Subcutaneous abdominal adipose tissue (tissue), 5 donors: ENCODE measurements at regions not wholly inside any gene's neighbourhood (a gene's known extent, or its start where the extent isn't known, plus 50 kb on each side); places are given as distances from the start of the nearest gene placed in this dataset.
"Not testable (repeated sequence)": the region's sequence is repeated elsewhere in the genome, so short reads cannot be mapped to it uniquely, and the experiment has no call there.

Source experiments
- H3K27ac ChIP-seq: one replicate; pipeline ENCODE4 v1.7.0; 2013; ENCODE audit warnings: low read depth, mild to moderate bottlenecking, inconsistent platforms, low read length, moderate library complexity
- H3K27me3 ChIP-seq, 5 donors: one replicate each; pipeline ENCODE4 v1.7.0; 2013; ENCODE audit warnings: low read length in 5 of 5, inconsistent platforms in 1 of 5; ENCODE audit not compliant: control insufficient read depth in 5 of 5, insufficient read depth in 4 of 5
- H3K36me3 ChIP-seq, 5 donors: one replicate each; pipeline ENCODE4 v1.7.0; 2013; ENCODE audit warnings: low read length in 5 of 5; ENCODE audit not compliant: control insufficient read depth in 5 of 5, insufficient read depth in 5 of 5
- H3K4me1 ChIP-seq, 5 donors: one replicate each; pipeline ENCODE4 v1.7.0; 2013; ENCODE audit warnings: low read length in 5 of 5, mild to moderate bottlenecking in 3 of 5, moderate library complexity in 1 of 5; ENCODE audit not compliant: control insufficient read depth in 5 of 5, insufficient read depth in 5 of 5
- H3K4me3 ChIP-seq, 5 donors: one replicate each; pipeline ENCODE4 v1.7.0; 2013; ENCODE audit warnings: low read length in 5 of 5, low read depth in 1 of 5
- H3K9ac ChIP-seq, 5 donors: one replicate each; pipeline ENCODE4 v1.7.0; 2013; ENCODE audit warnings: low read length in 5 of 5, mild to moderate bottlenecking in 4 of 5, moderate library complexity in 3 of 5
- H3K9me3 ChIP-seq, 5 donors: one replicate each; pipeline ENCODE4 v1.7.0; 2013; ENCODE audit warnings: low read length in 5 of 5; ENCODE audit not compliant: control insufficient read depth in 5 of 5
- donor health status: healthy.
- donor health status: healthy.
- donor health status: healthy.
- donor health status: healthy.
- donor health status: healthy.

GRCh38 chr5:99191206-99191745, 262.5 kb upstream of the CHD1 start:
- H3K27me3 ChIP-seq, result no peaks in the 10 kb centered on the region
- H3K4me3 ChIP-seq, result no peak overlapping the region
- peaks cover 0 to 3% (median 0%) of the 10 kb centered on the region in 5 donors for H3K9me3 ChIP-seq
- H3K27ac ChIP-seq, result no peak overlapping the region
- H3K4me1 ChIP-seq, result no peaks in the 10 kb centered on the region
- no peaks in the 10 kb centered on the region for H3K36me3 ChIP-seq
- H3K9ac ChIP-seq, result no peak overlapping the region

- Histone ChIP-seq H3K4me1 (no peaks in the 10 kb centered on the region), H3K36me3 (no peaks in the 10 kb centered on the region), H3K27ac (no peak overlapping the region), H3K27me3 (no peaks in the 10 kb centered on the region), H3K4me3 (no peak overlapping the region), H3K9me3 (no peaks in the 10 kb centered on the region), H3K9ac (no peak overlapping the region)
Observed at GRCh38 chr5:99187611-99188010, 258.8 kb upstream of the CHD1 start.

- Histone ChIP-seq H3K9me3 (no peaks in the 10 kb centered on the region), H3K27ac (no peak overlapping the region), H3K27me3 (no peaks in the 10 kb centered on the region), H3K4me3 (no peak overlapping the region), H3K4me1 (no peaks in the 10 kb centered on the region), H3K9ac (no peak overlapping the region), H3K36me3 (no peaks in the 10 kb centered on the region)
Observed at GRCh38 chr5:99179206-99179605, 250.4 kb upstream of the CHD1 start.

GRCh38 chr5:99177796-99178195, 249.0 kb upstream of the CHD1 start:
- Histone ChIP-seq H3K4me1 (no peaks in the 10 kb centered on the region), H3K4me3 (no peak overlapping the region), H3K27ac (no peak overlapping the region), H3K9ac (no peak overlapping the region), H3K27me3 (no peaks in the 10 kb centered on the region), H3K9me3 (no peaks in the 10 kb centered on the region), H3K36me3 (no peaks in the 10 kb centered on the region)

GRCh38 chr5:99176186-99176585, 247.4 kb upstream of the CHD1 start:
- no peak overlapping the region for H3K27ac ChIP-seq
- H3K9ac ChIP-seq, result no peak overlapping the region
- H3K4me1 ChIP-seq, result no peaks in the 10 kb centered on the region
- H3K27me3 ChIP-seq, result no peaks in the 10 kb centered on the region
- no peaks in the 10 kb centered on the region for H3K36me3 ChIP-seq
- H3K4me3 ChIP-seq, result no peak overlapping the region
- H3K9me3 ChIP-seq, result no peaks in the 10 kb centered on the region

GRCh38 chr5:99169309-99169708, 240.5 kb upstream of the CHD1 start:
- no peak overlapping the region for H3K9ac ChIP-seq
- H3K9me3 ChIP-seq, result no peaks in the 10 kb centered on the region
- H3K4me1 ChIP-seq, result no peaks in the 10 kb centered on the region
- no peak overlapping the region for H3K27ac ChIP-seq
- H3K4me3 ChIP-seq, result no peak overlapping the region
- H3K36me3 ChIP-seq, result no peaks in the 10 kb centered on the region
- H3K27me3 ChIP-seq, result no peaks in the 10 kb centered on the region

GRCh38 chr5:99161538-99161937, 232.7 kb upstream of the CHD1 start:
- not testable (repeated sequence) for H3K27ac ChIP-seq, H3K9ac ChIP-seq, H3K36me3 ChIP-seq, H3K9me3 ChIP-seq, H3K27me3 ChIP-seq, H3K4me3 ChIP-seq, H3K4me1 ChIP-seq

- no peak overlapping the region for H3K9ac ChIP-seq
- no peaks in the 10 kb centered on the region for H3K9me3 ChIP-seq
- no peaks in the 10 kb centered on the region for H3K36me3 ChIP-seq
- H3K4me1 ChIP-seq, result no peaks in the 10 kb centered on the region
- H3K27me3 ChIP-seq, result no peaks in the 10 kb centered on the region
- H3K27ac ChIP-seq, result no peak overlapping the region
- H3K4me3 ChIP-seq, result no peak overlapping the region
Observed at GRCh38 chr5:99156688-99157087, 227.9 kb upstream of the CHD1 start.

- H3K36me3 ChIP-seq, H3K27me3 ChIP-seq, H3K9ac ChIP-seq, H3K4me3 ChIP-seq, H3K4me1 ChIP-seq, H3K27ac ChIP-seq: not testable (repeated sequence)
- peaks cover 0 to 22% (median 6%) of the 10 kb centered on the region in 5 donors for H3K9me3 ChIP-seq
Observed at GRCh38 chr5:99143283-99143795, 214.5 kb upstream of the CHD1 start.

GRCh38 chr5:99141534-99142128, 212.8 kb upstream of the CHD1 start:
- no peak overlapping the region for H3K27ac ChIP-seq
- H3K4me3 ChIP-seq, result no peak overlapping the region
- peaks cover 0 to 22% (median 6%) of the 10 kb centered on the region in 5 donors for H3K9me3 ChIP-seq
- H3K27me3 ChIP-seq, result no peaks in the 10 kb centered on the region
- no peaks in the 10 kb centered on the region for H3K36me3 ChIP-seq
- H3K4me1 ChIP-seq, result no peaks in the 10 kb centered on the region
- no peak overlapping the region for H3K9ac ChIP-seq
